Right atrium auricular region (tissue), 2 donors: ENCODE measurements at regions not wholly inside any gene's neighbourhood (a gene's known extent, or its start where the extent isn't known, plus 50 kb on each side); places are given as distances from the start of the nearest gene placed in this dataset.
A peak's percentile ranks its signal among the peaks of the same experiment; 100 is the strongest.

Experiments
- DNase-seq: peaks from one replicate; pipeline ENCODE4 v3.0.0-alpha.2; 2019; ENCODE audit warnings: low spot score
- H3K27ac ChIP-seq, 2 donors: fragments of 200-600 bp; sonication (generic); 1 replicate in 1 of 2; 2 replicates in 1 of 2; pipeline ENCODE4 v1.5.1; 2016 to 2019
- H3K27me3 ChIP-seq, 2 donors: fragments of 200-600 bp; sonication (generic); one replicate each; pipeline versions ENCODE4 v1.5.1 to v1.6.0; 2017 to 2019
- H3K36me3 ChIP-seq: fragments of 200-600 bp; sonication (generic); one replicate; pipeline ENCODE4 v1.5.1; 2016
- H3K4me1 ChIP-seq, 2 donors: fragments of 200-600 bp; sonication (generic); one replicate each; pipeline versions ENCODE4 v1.5.1 to v1.6.0; 2017 to 2019
- H3K4me3 ChIP-seq, 2 donors: fragments of 200-600 bp; sonication (generic); 1 replicate in 1 of 2; 2 replicates in 1 of 2; pipeline ENCODE4 v1.5.1; 2017 to 2019; ENCODE audit warnings: mild to moderate bottlenecking in 1 of 2, moderate library complexity in 1 of 2
- H3K9me3 ChIP-seq, 2 donors: fragments of 200-600 bp; sonication (generic); one replicate each; pipeline ENCODE4 v1.5.1; 2019
- CTCF ChIP-seq, 2 donors: fragments of 200-600 bp; sonication (generic); IDR thresholded peaks; one replicate each; pipeline ENCODE4 v1.5.1; 2019; ENCODE audit warnings: antibody characterized with exemption in 2 of 2

- Histone ChIP-seq H3K4me1 (peaks cover 0 to 10% of the 10 kb centered on the region in 2 donors), H3K9me3 (no peaks in the 10 kb centered on the region), H3K27me3 (no peaks in the 10 kb centered on the region), H3K27ac (no peak overlapping the region), H3K4me3 (no peak overlapping the region), H3K36me3 (no peaks in the 10 kb centered on the region)
- no peak for TF ChIP-seq CTCF (IDR thresholded peaks at IDR 0.05)
- no peak for DNase-seq
These were observed 343.3 kb downstream of the CYP26B1 start for GRCh38 chr2:71804281-71804751.

GRCh38 chr2:71803398-71803797, 344.3 kb downstream of the CYP26B1 start:
- no peak for DNase-seq
- no peak for TF ChIP-seq CTCF (IDR thresholded peaks at IDR 0.05)
- peaks cover 0 to 10% of the 10 kb centered on the region in 2 donors for H3K4me1 ChIP-seq
- H3K27ac ChIP-seq: no peak overlapping the region
- no peaks in the 10 kb centered on the region for H3K9me3 ChIP-seq
- no peaks in the 10 kb centered on the region for H3K36me3 ChIP-seq
- H3K4me3 ChIP-seq: no peak overlapping the region
- H3K27me3 ChIP-seq: no peaks in the 10 kb centered on the region

GRCh38 chr2:71802556-71802955, 345.1 kb downstream of the CYP26B1 start:
- H3K27ac ChIP-seq: no peak overlapping the region

GRCh38 chr2:71801969-71802368, 345.7 kb downstream of the CYP26B1 start:
- no peaks in the 10 kb centered on the region for H3K27me3 ChIP-seq
- no peak overlapping the region for H3K4me3 ChIP-seq
- no peaks in the 10 kb centered on the region for H3K9me3 ChIP-seq
- peaks cover 0 to 10% of the 10 kb centered on the region in 2 donors for H3K4me1 ChIP-seq
- peak; percentile 63 to 75 for TF ChIP-seq CTCF (IDR thresholded peaks at IDR 0.05)
- H3K36me3 ChIP-seq: no peaks in the 10 kb centered on the region
- DNase-seq: peak; percentile 87
- no peak overlapping the region for H3K27ac ChIP-seq

More at GRCh38 chr2:71802556-71802955, 345.1 kb downstream of the CYP26B1 start:
- no peaks in the 10 kb centered on the region for H3K9me3 ChIP-seq
- peaks cover 0 to 10% of the 10 kb centered on the region in 2 donors for H3K4me1 ChIP-seq
- no peak overlapping the region for H3K4me3 ChIP-seq
- no peaks in the 10 kb centered on the region for H3K27me3 ChIP-seq
- TF ChIP-seq CTCF (IDR thresholded peaks at IDR 0.05): no peak
- no peaks in the 10 kb centered on the region for H3K36me3 ChIP-seq
- DNase-seq: no peak

- H3K4me3 ChIP-seq: no peak overlapping the region
- no peaks in the 10 kb centered on the region for H3K9me3 ChIP-seq
- H3K36me3 ChIP-seq: no peaks in the 10 kb centered on the region
- H3K27ac ChIP-seq: no peak overlapping the region
- peaks cover 0 to 10% of the 10 kb centered on the region in 2 donors for H3K4me1 ChIP-seq
- DNase-seq: no peak
- H3K27me3 ChIP-seq: no peaks in the 10 kb centered on the region
- TF ChIP-seq CTCF (IDR thresholded peaks at IDR 0.05): no peak
These were observed 346.1 kb downstream of the CYP26B1 start for GRCh38 chr2:71801556-71801955.

GRCh38 chr2:71800851-71801250, 346.8 kb downstream of the CYP26B1 start:
- peaks cover 0 to 10% of the 10 kb centered on the region in 2 donors for H3K4me1 ChIP-seq
- H3K9me3 ChIP-seq: no peaks in the 10 kb centered on the region
- no peaks in the 10 kb centered on the region for H3K27me3 ChIP-seq
- H3K36me3 ChIP-seq: no peaks in the 10 kb centered on the region
- no peak for TF ChIP-seq CTCF (IDR thresholded peaks at IDR 0.05)
- H3K4me3 ChIP-seq: no peak overlapping the region
- no peak for DNase-seq
- no peak overlapping the region for H3K27ac ChIP-seq
